BE2C (cell line): ENCODE measurements at regions not wholly inside any gene's neighbourhood (a gene's known extent, or its start where the extent isn't known, plus 50 kb on each side); places are given as distances from the start of the nearest gene placed in this dataset.

Source experiments
- DNase-seq: peaks from one replicate; pipeline ENCODE4 v3.0.0-alpha.2; 2020
- H3K27me3 ChIP-seq: fragments of 250-450 bp; sonication (Bioruptor Pico); 2 replicates; pipeline ENCODE4 v1.5.1; 2020; ENCODE audit warnings: mild to moderate bottlenecking
- H3K36me3 ChIP-seq: fragments of 250-450 bp; sonication (Bioruptor Pico); 2 replicates; pipeline ENCODE4 v1.5.1; 2020; ENCODE audit warnings: mild to moderate bottlenecking
- H3K4me1 ChIP-seq: fragments of 250-450 bp; sonication (Bioruptor Pico); 2 replicates; pipeline ENCODE4 v1.5.1; 2020
- H3K4me3 ChIP-seq: 2 replicates; pipeline ENCODE4 v1.5.1; 2011; ENCODE audit warnings: low read depth, low read length
- H3K9me3 ChIP-seq: fragments of 250-450 bp; sonication (Bioruptor Pico); 2 replicates; pipeline ENCODE4 v1.5.1; 2020
- CTCF ChIP-seq: IDR thresholded peaks from 2 replicates; pipeline ENCODE4 v1.5.1; 2012; ENCODE audit warnings: mild to moderate bottlenecking, low read depth, low read length

- no peak for DNase-seq
- H3K4me1 ChIP-seq, result no peaks in the 10 kb centered on the region
- no peaks in the 10 kb centered on the region for H3K36me3 ChIP-seq
- no peaks in the 10 kb centered on the region for H3K9me3 ChIP-seq
- H3K4me3 ChIP-seq, result no peak overlapping the region
- TF ChIP-seq CTCF, result no peak
- no peaks in the 10 kb centered on the region for H3K27me3 ChIP-seq
These were observed 355.4 kb upstream of the CTSO start for GRCh38 chr4:156309031-156309430.

- no peak for DNase-seq
- no peak for TF ChIP-seq CTCF
These were observed 350.0 kb upstream of the CTSO start for GRCh38 chr4:156303708-156304107.

GRCh38 chr4:156298230-156298629, 344.6 kb upstream of the CTSO start:
- no peak for DNase-seq
- Histone ChIP-seq H3K36me3 (no peaks in the 10 kb centered on the region), H3K27me3 (no peaks in the 10 kb centered on the region), H3K4me1 (no peaks in the 10 kb centered on the region), H3K9me3 (no peaks in the 10 kb centered on the region), H3K4me3 (no peak overlapping the region)
- no peak for TF ChIP-seq CTCF

More at GRCh38 chr4:156303708-156304107, 350.0 kb upstream of the CTSO start:
- no peaks in the 10 kb centered on the region for H3K9me3 ChIP-seq
- no peak overlapping the region for H3K4me3 ChIP-seq
- H3K36me3 ChIP-seq, result no peaks in the 10 kb centered on the region
- H3K4me1 ChIP-seq, result no peaks in the 10 kb centered on the region
- H3K27me3 ChIP-seq, result no peaks in the 10 kb centered on the region

- no peaks in the 10 kb centered on the region for H3K27me3 ChIP-seq
- no peaks in the 10 kb centered on the region for H3K9me3 ChIP-seq
- DNase-seq, result no peak
- no peaks in the 10 kb centered on the region for H3K4me1 ChIP-seq
- no peak for TF ChIP-seq CTCF
- no peaks in the 10 kb centered on the region for H3K36me3 ChIP-seq
- no peak overlapping the region for H3K4me3 ChIP-seq
These were observed 342.1 kb upstream of the CTSO start for GRCh38 chr4:156295676-156296195.

GRCh38 chr4:156294577-156294976, 340.9 kb upstream of the CTSO start:
- H3K36me3 ChIP-seq, result no peaks in the 10 kb centered on the region
- H3K27me3 ChIP-seq, result no peaks in the 10 kb centered on the region
- H3K4me3 ChIP-seq, result no peak overlapping the region
- DNase-seq, result no peak
- H3K4me1 ChIP-seq, result no peaks in the 10 kb centered on the region
- TF ChIP-seq CTCF, result peak; percentile 35
- no peaks in the 10 kb centered on the region for H3K9me3 ChIP-seq

- TF ChIP-seq CTCF, result no peak
- H3K4me3 ChIP-seq, result no peak overlapping the region
- no peaks in the 10 kb centered on the region for H3K36me3 ChIP-seq
- no peaks in the 10 kb centered on the region for H3K4me1 ChIP-seq
- H3K9me3 ChIP-seq, result no peaks in the 10 kb centered on the region
- no peak for DNase-seq
- H3K27me3 ChIP-seq, result no peaks in the 10 kb centered on the region
These were observed 340.1 kb upstream of the CTSO start for GRCh38 chr4:156293657-156294297.
